SK-N-SH (cell line): ENCODE measurements at regions not wholly inside any gene's neighbourhood (a gene's known extent, or its start where the extent isn't known, plus 50 kb on each side); places are given as distances from the start of the nearest gene placed in this dataset.

Experiments used
- CTCF ChIA-PET: fragments of 300-600, 350-600 bp; formaldehyde crosslinking; extraction: SDS; loops from one replicate; lab custom pipeline; 2021; lab: Yijun Ruan, JAX
- POLR2A ChIA-PET: fragments of 350-600 bp; sonication (Branson Sonifier 250); formaldehyde crosslinking; extraction: SDS; loops from one replicate; lab custom pipeline; 2020; ENCODE audit warnings: antibody characterized with exemption, inconsistent platforms; lab: Yijun Ruan, JAX
- DNase-seq: peaks from one replicate; pipeline ENCODE4 v3.0.0; 2012
- H2AFZ ChIP-seq: fragments of 200-600 bp; sonication (generic); 2 replicates; pipeline ENCODE4 v1.8.1; 2016; ENCODE audit warnings: antibody characterized with exemption, mild to moderate bottlenecking, low read depth
- H3F3A ChIP-seq: fragments of 200-600 bp; sonication (generic); replicated peaks from 2 replicates; pipeline ENCODE3; 2016; ENCODE audit warnings: antibody characterized with exemption, mild to moderate bottlenecking; ENCODE audit not compliant: insufficient read depth
- H3K27ac ChIP-seq, 2 experiments: fragments of 200-500 bp in 1 of 2; fragments of 200-600 bp in 1 of 2; sonication (Bioruptor generic) in 1 of 2; sonication (generic), shearing (Covaris generic) in 1 of 2; 2 replicates each; pipeline versions ENCODE4 v1.5.1 to v1.6.1; 2014 to 2016; ENCODE audit warnings: low read depth in 2 of 2, inconsistent platforms in 1 of 2, low read length in 1 of 2, mild to moderate bottlenecking in 1 of 2, mixed read lengths in 1 of 2
- H3K27me3 ChIP-seq: fragments of 200-600 bp; sonication (generic), shearing (Covaris generic); 2 replicates; pipeline ENCODE4 v1.6.1; 2016; ENCODE audit warnings: mixed run types; ENCODE audit not compliant: insufficient read depth
- H3K36me3 ChIP-seq, 2 experiments: fragments of 200-500 bp in 1 of 2; fragments of 200-600 bp in 1 of 2; sonication (Bioruptor generic) in 1 of 2; sonication (generic) in 1 of 2; replicated peaks in 1 of 2; 2 replicates each; pipeline versions ENCODE3 to v1.5.1; 2014 to 2016; ENCODE audit warnings: low read length in 1 of 2, mild to moderate bottlenecking in 1 of 2; ENCODE audit not compliant: insufficient read depth in 2 of 2, control insufficient read depth in 1 of 2
- H3K4me1 ChIP-seq, 2 experiments: fragments of 200-500 bp in 1 of 2; fragments of 200-600 bp in 1 of 2; sonication (Bioruptor generic) in 1 of 2; sonication (generic), shearing (Covaris generic) in 1 of 2; 2 replicates each; pipeline versions ENCODE4 v1.5.1 to v1.6.1; 2014 to 2016; ENCODE audit warnings: low read depth in 1 of 2, low read length in 1 of 2, mixed run types in 1 of 2; ENCODE audit not compliant: insufficient read depth in 2 of 2, control insufficient read depth in 1 of 2
- H3K4me2 ChIP-seq: fragments of 200-600 bp; sonication (generic), shearing (Covaris generic); 2 replicates; pipeline ENCODE4 v1.6.1; 2017; ENCODE audit warnings: mixed run types
- H3K4me3 ChIP-seq, 2 experiments: fragments of 200-500 bp in 1 of 2; fragments of 200-600 bp in 1 of 2; sonication (Bioruptor generic) in 1 of 2; sonication (generic), shearing (Covaris generic) in 1 of 2; 2 replicates each; pipeline versions ENCODE4 v1.5.1 to v1.8.1; 2014 to 2016; ENCODE audit warnings: low read depth in 2 of 2, inconsistent platforms in 1 of 2, low read length in 1 of 2, mild to moderate bottlenecking in 1 of 2, mixed read lengths in 1 of 2, moderate library complexity in 1 of 2
- H3K79me2 ChIP-seq: fragments of 200-600 bp; sonication (generic); 2 replicates; pipeline ENCODE4 v1.8.1; 2017; ENCODE audit warnings: mild to moderate bottlenecking; ENCODE audit not compliant: insufficient read depth
- H3K9ac ChIP-seq: fragments of 200-600 bp; sonication (generic); 2 replicates; pipeline ENCODE4 v1.6.1; 2017; ENCODE audit warnings: mixed run types
- H3K9me2 ChIP-seq: fragments of 200-600 bp; sonication (generic); 2 replicates; pipeline ENCODE4 v1.6.1; 2017; ENCODE audit warnings: mixed run types
- H3K9me3 ChIP-seq: fragments of 200-600 bp; sonication (generic); 2 replicates; pipeline ENCODE4 v1.6.1; 2017; ENCODE audit warnings: mixed run types, mild to moderate bottlenecking, moderate library complexity
- H4K20me1 ChIP-seq: fragments of 200-600 bp; sonication (generic); 2 replicates; pipeline ENCODE4 v1.6.1; 2017; ENCODE audit warnings: mild to moderate bottlenecking, mixed run types; ENCODE audit not compliant: insufficient read depth
- CTCF ChIP-seq: fragments of 200-600 bp; sonication (generic); IDR thresholded peaks from 2 replicates; pipeline ENCODE4 v1.6.1; 2017; ENCODE audit warnings: antibody characterized with exemption, mild to moderate bottlenecking, moderate library complexity
- EZH2phosphoT487 ChIP-seq: fragments of 200-600 bp; sonication (generic); IDR thresholded peaks from 2 replicates; pipeline ENCODE4 v1.6.1; 2017; ENCODE audit warnings: low read depth, mixed run types, mild to moderate bottlenecking, antibody characterized with exemption, moderate library complexity, borderline replicate concordance
- FOSL2 ChIP-seq: IDR thresholded peaks from 2 replicates; pipeline ENCODE4 v1.4.0; 2012; ENCODE audit warnings: low read depth, mild to moderate bottlenecking, moderate library complexity, borderline replicate concordance
- GABPA ChIP-seq: IDR thresholded peaks from 2 replicates; pipeline ENCODE4 v1.4.0; 2012; ENCODE audit warnings: low read depth, mild to moderate bottlenecking
- GATA2 ChIP-seq: sonication (generic); formaldehyde crosslinking; IDR thresholded peaks from 2 replicates; pipeline ENCODE4 v1.5.0; 2020; ENCODE audit warnings: mild to moderate bottlenecking, missing genetic modification reagents
- IRF3 ChIP-seq: fragments of 150-350 bp; IDR thresholded peaks from 2 replicates; pipeline ENCODE4 v1.6.1; 2016; ENCODE audit warnings: mild to moderate bottlenecking, low read depth, low read length
- JUND ChIP-seq: IDR thresholded peaks from 2 replicates; pipeline ENCODE4 v1.4.0; 2012
- MEF2A ChIP-seq: IDR thresholded peaks from 2 replicates; pipeline ENCODE4 v1.4.0; 2012; ENCODE audit warnings: low read depth, borderline replicate concordance
- NFIC ChIP-seq: IDR thresholded peaks from 2 replicates; pipeline ENCODE4 v1.4.0; 2012; ENCODE audit warnings: borderline replicate concordance
- NRF1 ChIP-seq: IDR thresholded peaks from 2 replicates; pipeline ENCODE4 v1.6.1; 2012; ENCODE audit warnings: low read depth, mild to moderate bottlenecking, low read length
- RAD21 ChIP-seq: IDR thresholded peaks from 2 replicates; pipeline ENCODE4 v1.6.1; 2012; ENCODE audit warnings: mild to moderate bottlenecking, low read length
- RCOR1 ChIP-seq: fragments of 150-350 bp; IDR thresholded peaks from 2 replicates; pipeline ENCODE4 v1.6.1; 2017; ENCODE audit warnings: antibody characterized with exemption, low read length
- REST ChIP-seq: IDR thresholded peaks from 2 replicates; pipeline ENCODE4 v1.6.1; 2012; ENCODE audit warnings: mild to moderate bottlenecking, low read depth, low read length, moderate library complexity
- RFX5 ChIP-seq: IDR thresholded peaks from 2 replicates; pipeline ENCODE4 v1.6.1; 2012; ENCODE audit warnings: mild to moderate bottlenecking, improper control_type of control experiment, low read length
- SIN3A ChIP-seq: IDR thresholded peaks from 2 replicates; pipeline ENCODE4 v1.6.1; 2012; ENCODE audit warnings: low read depth, mild to moderate bottlenecking, low read length, moderate library complexity, borderline replicate concordance
- YY1 ChIP-seq: IDR thresholded peaks from 2 replicates; pipeline ENCODE4 v1.4.0; 2012; ENCODE audit warnings: low read depth, mild to moderate bottlenecking
- ZBTB33 ChIP-seq: IDR thresholded peaks from 2 replicates; pipeline ENCODE4 v1.4.0; 2012; ENCODE audit warnings: low read depth, borderline replicate concordance
- WGBS: methylation state at CpG from one replicate; pipeline ENCODE4 v1.1.6; 2017; ENCODE audit warnings: low lambda C conversion rate; 5-methylcytosine and 5-hydroxymethylcytosine counted together

- no peaks in the 10 kb centered on the region for H4K20me1 ChIP-seq
- H3K4me3 ChIP-seq: no peak overlapping the region
- H3K79me2 ChIP-seq: no peaks in the 10 kb centered on the region
- H3K36me3 ChIP-seq: no peaks in the 10 kb centered on the region
- H3K4me1 ChIP-seq: peaks cover 0 to 9% of the 10 kb centered on the region in 2 experiments; a peak in 1 of 4 replicates
- no peak overlapping the region for H2AFZ ChIP-seq
- H3K9ac ChIP-seq: no peak overlapping the region
- 73% methylated on average over 2 of the region's 2 CpGs for WGBS
- CTCF ChIA-PET: interaction anchor here (2.2 kb wide), 1 partner anchor 14 kb away, joined by 9 read pairs; no protein-coding TSS in a partner anchor
- no peak for TF ChIP-seq FOSL2
- no peak overlapping the region for H3K27ac ChIP-seq
- no peaks in the 10 kb centered on the region for H3K9me2 ChIP-seq
- no peak overlapping the region for H3K4me2 ChIP-seq
- no peaks in the 10 kb centered on the region for H3K9me3 ChIP-seq
- no peaks in the 10 kb centered on the region for H3F3A ChIP-seq
- POLR2A ChIA-PET: no interaction called here
- no peak for DNase-seq
- H3K27me3 ChIP-seq: no peaks in the 10 kb centered on the region
Measured at GRCh38 chr9:81377320-81377719, 312.0 kb downstream of the TLE1 start.

GRCh38 chr9:81375187-81376100 lies 313.9 kb downstream of the TLE1 start:
- no peaks in the 10 kb centered on the region for H3K36me3 ChIP-seq
- H3F3A ChIP-seq: no peaks in the 10 kb centered on the region
- peaks cover 0 to 9% of the 10 kb centered on the region in 2 experiments; a peak in 1 of 4 replicates for H3K4me1 ChIP-seq
- DNase-seq: no peak
- no peaks in the 10 kb centered on the region for H3K79me2 ChIP-seq
- WGBS: 57% methylated on average over 10 of the region's 10 CpGs
- no peak overlapping the region for H3K9ac ChIP-seq
- H2AFZ ChIP-seq: no peak overlapping the region
- H3K27ac ChIP-seq: no peak overlapping the region; a peak in 1 of 4 replicates
- no peak overlapping the region for H3K4me2 ChIP-seq
- H3K27me3 ChIP-seq: no peaks in the 10 kb centered on the region
- no peaks in the 10 kb centered on the region for H4K20me1 ChIP-seq
- H3K4me3 ChIP-seq: no peak overlapping the region
- no peaks in the 10 kb centered on the region for H3K9me3 ChIP-seq
- no peaks in the 10 kb centered on the region for H3K9me2 ChIP-seq
- ChIA-PET POLR2A (no interaction called here), CTCF (interaction anchor here (0.6 to 2.2 kb wide), 3 partner anchors 11 to 114 kb away, joined by 3 to 9 read pairs (median 3); no protein-coding TSS in a partner anchor)
- TF ChIP-seq NFIC: no peak
- TF ChIP-seq IRF3: no peak
- no peak for TF ChIP-seq CTCF
- TF ChIP-seq JUND: no peak
- no peak for TF ChIP-seq RCOR1
- no peak for TF ChIP-seq MEF2A
- TF ChIP-seq FOSL2: no peak
- no peak for TF ChIP-seq NRF1
- TF ChIP-seq GABPA: no peak
- no peak for TF ChIP-seq ZBTB33
- TF ChIP-seq SIN3A: no peak
- no peak for TF ChIP-seq RFX5
- no peak for TF ChIP-seq RAD21
- TF ChIP-seq YY1: no peak
- TF ChIP-seq REST: no peak
- no peak for TF ChIP-seq GATA2
- no peak for TF ChIP-seq EZH2phosphoT487
